HG03159 (cell line): ENCODE measurements at regions not wholly inside any gene's neighbourhood (a gene's known extent, or its start where the extent isn't known, plus 50 kb on each side); places are given as distances from the start of the nearest gene placed in this dataset.

ENCODE experiments used
- ATAC-seq: cut with Tn5 transposase; IDR thresholded peaks from one replicate; pipeline ENCODE4 v1.9.1; 2021; ENCODE audit warnings: mild to moderate bottlenecking, moderate library complexity; ENCODE audit not compliant: unreplicated experiment

GRCh38 chr1:69494221-69494620, 73.5 kb upstream of the LRRC7 start:
- ATAC-seq: no peak

- no peak for ATAC-seq
These were observed 70.1 kb upstream of the LRRC7 start for GRCh38 chr1:69497441-69498221.

- ATAC-seq: no peak
These were observed 69.0 kb upstream of the LRRC7 start for GRCh38 chr1:69498711-69499110.

- ATAC-seq: no peak
These were observed 68.4 kb upstream of the LRRC7 start for GRCh38 chr1:69499203-69499803.

- no peak for ATAC-seq
These were observed 64.7 kb upstream of the LRRC7 start for GRCh38 chr1:69502991-69503390.

- ATAC-seq: no peak
These were observed 62.9 kb upstream of the LRRC7 start for GRCh38 chr1:69504730-69505252.

- no peak for ATAC-seq
These were observed 61.4 kb upstream of the LRRC7 start for GRCh38 chr1:69506311-69506710.

GRCh38 chr1:69506721-69507120, 61.0 kb upstream of the LRRC7 start:
- no peak for ATAC-seq

- no peak for ATAC-seq
These were observed 57.7 kb upstream of the LRRC7 start for GRCh38 chr1:69510026-69510425.

- ATAC-seq: no peak
These were observed 56.1 kb upstream of the LRRC7 start for GRCh38 chr1:69511426-69512192.

- no peak for ATAC-seq
These were observed 54.1 kb upstream of the LRRC7 start for GRCh38 chr1:69513601-69514000.
